G401 (cell line): ENCODE measurements at regions not wholly inside any gene's neighbourhood (a gene's known extent, or its start where the extent isn't known, plus 50 kb on each side); places are given as distances from the start of the nearest gene placed in this dataset.

ENCODE experiments used
- DNase-seq: peaks from one replicate; pipeline ENCODE4 v3.0.0-alpha.2; 2015; ENCODE audit warnings: low spot score
- in situ Hi-C: cut with HindIII; loops from 2 replicates; pipeline ENCODE4 v1.10.0; 2016; ENCODE audit warnings: low sequenced_read_pairs, mixed read lengths

- DNase-seq, result no peak
Observed at GRCh38 chr14:65239143-65239937, 137.0 kb upstream of the MAX start.

GRCh38 chr14:65239938-65240296 is 137.6 kb upstream of the MAX start:
- in situ Hi-C loops, result no loop called here
- DNase-seq, result no peak

More at GRCh38 chr14:65239143-65239937, 137.0 kb upstream of the MAX start:
- in situ Hi-C loops, result no loop called here

GRCh38 chr14:65241125-65241752 is 138.9 kb upstream of the MAX start:
- DNase-seq, result no peak
- in situ Hi-C loops, result no loop called here

- in situ Hi-C loops, result no loop called here
- DNase-seq, result no peak
Observed at GRCh38 chr14:65242732-65243134, 140.4 kb upstream of the MAX start.

GRCh38 chr14:65243766-65244442 is 141.6 kb upstream of the MAX start:
- in situ Hi-C loops, result no loop called here
- no peak for DNase-seq

GRCh38 chr14:65249471-65250161 is 147.3 kb upstream of the MAX start:
- DNase-seq, result no peak
- in situ Hi-C loops, result no loop called here

GRCh38 chr14:65250162-65250495 is 147.8 kb upstream of the MAX start:
- in situ Hi-C loops, result no loop called here
- DNase-seq, result no peak

GRCh38 chr14:65251213-65251612 is 148.9 kb upstream of the MAX start:
- no peak for DNase-seq
- in situ Hi-C loops, result no loop called here

GRCh38 chr14:65252482-65253255 is 150.4 kb upstream of the MAX start:
- in situ Hi-C loops, result no loop called here
- DNase-seq, result no peak

GRCh38 chr14:65255029-65255545 is 152.8 kb upstream of the MAX start:
- DNase-seq, result no peak
- in situ Hi-C loops, result no loop called here

GRCh38 chr14:65255583-65256461 is 153.5 kb upstream of the MAX start:
- in situ Hi-C loops, result no loop called here
- no peak for DNase-seq

- in situ Hi-C loops, result no loop called here
- DNase-seq, result no peak
Observed at GRCh38 chr14:65256714-65257113, 154.4 kb upstream of the MAX start.

- no peak for DNase-seq
- in situ Hi-C loops, result no loop called here
Observed at GRCh38 chr14:65257425-65257824, 155.1 kb upstream of the FUT8 start.

- no peak for DNase-seq
- in situ Hi-C loops, result no loop called here
Observed at GRCh38 chr14:65258391-65258790, 154.1 kb upstream of the FUT8 start.

GRCh38 chr14:65259000-65259399 is 153.5 kb upstream of the FUT8 start:
- no peak for DNase-seq
- in situ Hi-C loops, result no loop called here

- DNase-seq, result no peak
- in situ Hi-C loops, result no loop called here
Observed at GRCh38 chr14:65260786-65261185, 151.7 kb upstream of the FUT8 start.

GRCh38 chr14:65261425-65261920 is 151.1 kb upstream of the FUT8 start:
- in situ Hi-C loops, result no loop called here

GRCh38 chr14:65261946-65262345 is 150.6 kb upstream of the FUT8 start:
- in situ Hi-C loops, result no loop called here

More at GRCh38 chr14:65261425-65261920, 151.1 kb upstream of the FUT8 start:
- DNase-seq, result no peak

More at GRCh38 chr14:65261946-65262345, 150.6 kb upstream of the FUT8 start:
- DNase-seq, result no peak
